Astrocyte of the hippocampus (primary cell): ENCODE measurements at regions not wholly inside any gene's neighbourhood (a gene's known extent, or its start where the extent isn't known, plus 50 kb on each side); places are given as distances from the start of the nearest gene placed in this dataset.

Experiments used
- DNase-seq: peaks from one replicate; pipeline ENCODE4 v3.0.0; 2011; ENCODE audit warnings: low read depth, low spot score

GRCh38 chr17:77364381-77364911 is 223.7 kb downstream of the SEC14L1 start:
- DNase-seq = no peak

- DNase-seq = no peak
Measured at GRCh38 chr17:77364941-77365583, 224.3 kb downstream of the SEC14L1 start.

- peak; percentile 95 for DNase-seq
Measured at GRCh38 chr17:77365584-77366186, 224.9 kb downstream of the SEC14L1 start.

GRCh38 chr17:77366206-77366557 is 225.4 kb downstream of the SEC14L1 start:
- no peak for DNase-seq

GRCh38 chr17:77366558-77367245 is 225.9 kb downstream of the SEC14L1 start:
- peak; percentile 71 for DNase-seq

GRCh38 chr17:77369544-77369971 is 228.8 kb downstream of the SEC14L1 start:
- DNase-seq = peak; percentile 0

GRCh38 chr17:77370586-77370985 is 229.8 kb downstream of the SEC14L1 start:
- DNase-seq = no peak

- peak; percentile 81 for DNase-seq
Measured at GRCh38 chr17:77371117-77371887, 230.5 kb downstream of the SEC14L1 start.

GRCh38 chr17:77371888-77372443 is 231.2 kb downstream of the SEC14L1 start:
- DNase-seq = no peak

- peak; percentile 88 for DNase-seq
Measured at GRCh38 chr17:77372444-77373298, 231.9 kb downstream of the SEC14L1 start.

GRCh38 chr17:77373299-77374169 is 232.8 kb downstream of the SEC14L1 start:
- peak; percentile 73 for DNase-seq

- peak; percentile 94 for DNase-seq
Measured at GRCh38 chr17:77374170-77374936, 233.6 kb downstream of the SEC14L1 start.

GRCh38 chr17:77375108-77375916 is 234.5 kb downstream of the SEC14L1 start:
- no peak for DNase-seq

GRCh38 chr17:77375917-77376651 is 235.3 kb downstream of the SEC14L1 start:
- DNase-seq = peak; percentile 61

- DNase-seq = peak; percentile 66
Measured at GRCh38 chr17:77376795-77377709, 236.3 kb downstream of the SEC14L1 start.

- DNase-seq = no peak
Measured at GRCh38 chr17:77377710-77378235, 237.0 kb downstream of the SEC14L1 start.
